ENCODE measurements at regions not wholly inside any gene's neighbourhood (a gene's known extent, or its start where the extent isn't known, plus 50 kb on each side); places are given as distances from the start of the nearest gene placed in this dataset.
A peak's percentile ranks its signal among the peaks of the same experiment; 100 is the strongest.

GRCh38 chr13:63167699-63168337 lies 1752.2 kb upstream of the PCDH20 start:
- no peaks in the 10 kb centered on the region for H3K4me1 Mint-ChIP-seq (ENCODE audit: low read depth, unreplicated experiment)
- Histone ChIP-seq H3K4me1 (ENCODE audit: insufficient read depth, low read length) (no peaks in the 10 kb centered on the region), H3K4me3 (ENCODE audit: insufficient read depth, low read depth, low read length) (no peak overlapping the region), H3K36me3 (ENCODE audit: insufficient read depth, low read length) (no peaks in the 10 kb centered on the region), H3K4me2 (ENCODE audit: low read length) (peak overlapping the region; percentile 31), H4K20me1 (ENCODE audit: insufficient read depth, low read length) (no peaks in the 10 kb centered on the region), H3K27me3 (ENCODE audit: insufficient read depth, low read length) (no peaks in the 10 kb centered on the region), H3K27ac (ENCODE audit: low read depth, low read length) (no peak overlapping the region), H3K9me3 (ENCODE audit: insufficient read depth, low read depth, low read length) (no peaks in the 10 kb centered on the region), H2AFZ (ENCODE audit: low read depth, low read length) (peak overlapping the region; percentile 21), H3K79me2 (ENCODE audit: insufficient read depth, low read length) (no peaks in the 10 kb centered on the region), H3K9ac (ENCODE audit: low read length) (no peak overlapping the region)
- H3K4me3 Mint-ChIP-seq (ENCODE audit: unreplicated experiment) = no peak overlapping the region
- H3K36me3 Mint-ChIP-seq (ENCODE audit: low read depth, unreplicated experiment) = no peaks in the 10 kb centered on the region
- no peak for DNase-seq (ENCODE audit: low read depth)
- TF ChIP-seq EZH2 (IDR thresholded peaks at IDR 0.05; ENCODE audit: insufficient read depth, low read length) = no peak
- TF ChIP-seq, protein P1, sequence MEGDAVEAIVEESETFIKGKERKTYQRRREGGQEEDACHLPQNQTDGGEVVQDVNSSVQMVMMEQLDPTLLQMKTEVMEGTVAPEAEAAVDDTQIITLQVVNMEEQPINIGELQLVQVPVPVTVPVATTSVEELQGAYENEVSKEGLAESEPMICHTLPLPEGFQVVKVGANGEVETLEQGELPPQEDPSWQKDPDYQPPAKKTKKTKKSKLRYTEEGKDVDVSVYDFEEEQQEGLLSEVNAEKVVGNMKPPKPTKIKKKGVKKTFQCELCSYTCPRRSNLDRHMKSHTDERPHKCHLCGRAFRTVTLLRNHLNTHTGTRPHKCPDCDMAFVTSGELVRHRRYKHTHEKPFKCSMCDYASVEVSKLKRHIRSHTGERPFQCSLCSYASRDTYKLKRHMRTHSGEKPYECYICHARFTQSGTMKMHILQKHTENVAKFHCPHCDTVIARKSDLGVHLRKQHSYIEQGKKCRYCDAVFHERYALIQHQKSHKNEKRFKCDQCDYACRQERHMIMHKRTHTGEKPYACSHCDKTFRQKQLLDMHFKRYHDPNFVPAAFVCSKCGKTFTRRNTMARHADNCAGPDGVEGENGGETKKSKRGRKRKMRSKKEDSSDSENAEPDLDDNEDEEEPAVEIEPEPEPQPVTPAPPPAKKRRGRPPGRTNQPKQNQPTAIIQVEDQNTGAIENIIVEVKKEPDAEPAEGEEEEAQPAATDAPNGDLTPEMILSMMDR (IDR thresholded peaks at IDR 0.05; ENCODE audit: insufficient read depth, low read depth, low read length) = no peak
- H3K9me3 Mint-ChIP-seq (ENCODE audit: unreplicated experiment) = no peaks in the 10 kb centered on the region
- no peak for FAIRE-seq
- no peaks in the 10 kb centered on the region for H3K27me3 Mint-ChIP-seq (ENCODE audit: low read depth, unreplicated experiment)
- no peak overlapping the region for H3K27ac Mint-ChIP-seq (ENCODE audit: unreplicated experiment)

DNA sequence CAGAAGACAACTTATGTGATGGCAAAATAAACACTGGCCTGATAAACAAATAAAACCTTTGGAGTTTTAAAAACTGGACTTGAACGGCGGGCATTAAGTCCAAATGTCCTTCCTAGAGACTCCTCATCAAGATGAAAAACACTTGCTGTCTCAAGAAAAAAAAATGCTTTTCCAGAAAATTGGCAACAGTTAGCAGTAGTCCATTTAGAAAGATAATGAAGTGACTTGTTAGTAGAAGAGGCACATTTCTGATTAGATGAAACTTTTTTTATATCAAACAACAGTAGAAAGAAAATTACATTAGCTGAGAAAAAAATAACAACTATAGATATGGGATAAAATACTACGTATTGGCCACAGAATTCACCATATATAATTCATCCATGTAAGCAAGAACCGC lies 1750.7 kb upstream of the PCDH20 start:
- H3K9me3 Mint-ChIP-seq (ENCODE audit: unreplicated experiment) = no peaks in the 10 kb centered on the region
- Histone ChIP-seq H4K20me1 (ENCODE audit: insufficient read depth, low read length) (no peaks in the 10 kb centered on the region), H3K9me3 (ENCODE audit: insufficient read depth, low read depth, low read length) (no peaks in the 10 kb centered on the region), H3K36me3 (ENCODE audit: insufficient read depth, low read length) (no peaks in the 10 kb centered on the region), H3K27me3 (ENCODE audit: insufficient read depth, low read length) (no peaks in the 10 kb centered on the region), H3K4me1 (ENCODE audit: insufficient read depth, low read length) (no peaks in the 10 kb centered on the region), H3K79me2 (ENCODE audit: insufficient read depth, low read length) (no peaks in the 10 kb centered on the region), H2AFZ (ENCODE audit: low read depth, low read length) (no peak overlapping the region), H3K9ac (ENCODE audit: low read length) (no peak overlapping the region), H3K4me2 (ENCODE audit: low read length) (no peak overlapping the region), H3K27ac (ENCODE audit: low read depth, low read length) (no peak overlapping the region), H3K4me3 (ENCODE audit: insufficient read depth, low read depth, low read length) (no peak overlapping the region)
- TF ChIP-seq EZH2 (IDR thresholded peaks at IDR 0.05; ENCODE audit: insufficient read depth, low read length) = no peak
- H3K27me3 Mint-ChIP-seq (ENCODE audit: low read depth, unreplicated experiment) = no peaks in the 10 kb centered on the region
- DNase-seq (ENCODE audit: low read depth) = no peak
- no peak overlapping the region for H3K27ac Mint-ChIP-seq (ENCODE audit: unreplicated experiment)
- no peak for FAIRE-seq
- no peaks in the 10 kb centered on the region for H3K36me3 Mint-ChIP-seq (ENCODE audit: low read depth, unreplicated experiment)
- no peak overlapping the region for H3K4me3 Mint-ChIP-seq (ENCODE audit: unreplicated experiment)
- no peaks in the 10 kb centered on the region for H3K4me1 Mint-ChIP-seq (ENCODE audit: low read depth, unreplicated experiment)

- H3K27ac ChIP-seq (ENCODE audit: low read depth, low read length) = no peak overlapping the region
- H3K4me3 ChIP-seq (ENCODE audit: insufficient read depth, low read depth, low read length) = no peak overlapping the region
- no peaks in the 10 kb centered on the region for H3K36me3 Mint-ChIP-seq (ENCODE audit: low read depth, unreplicated experiment)
- no peaks in the 10 kb centered on the region for H3K36me3 ChIP-seq (ENCODE audit: insufficient read depth, low read length)
- DNase-seq (ENCODE audit: low read depth) = no peak
- H3K9ac ChIP-seq (ENCODE audit: low read length) = no peak overlapping the region
- no peaks in the 10 kb centered on the region for H3K27me3 Mint-ChIP-seq (ENCODE audit: low read depth, unreplicated experiment)
- no peak overlapping the region for H3K27ac Mint-ChIP-seq (ENCODE audit: unreplicated experiment)
- no peaks in the 10 kb centered on the region for H3K79me2 ChIP-seq (ENCODE audit: insufficient read depth, low read length)
- H3K9me3 Mint-ChIP-seq (ENCODE audit: unreplicated experiment) = no peaks in the 10 kb centered on the region
- H3K4me3 Mint-ChIP-seq (ENCODE audit: unreplicated experiment) = no peak overlapping the region
- H3K4me2 ChIP-seq (ENCODE audit: low read length) = no peak overlapping the region
- H4K20me1 ChIP-seq (ENCODE audit: insufficient read depth, low read length) = no peaks in the 10 kb centered on the region
- no peaks in the 10 kb centered on the region for H3K4me1 ChIP-seq (ENCODE audit: insufficient read depth, low read length)
- TF ChIP-seq EZH2 (IDR thresholded peaks at IDR 0.05; ENCODE audit: insufficient read depth, low read length) = no peak
- TF ChIP-seq, protein P1 (IDR thresholded peaks at IDR 0.05; ENCODE audit: insufficient read depth, low read depth, low read length) = no peak
- no peak for FAIRE-seq
- H3K27me3 ChIP-seq (ENCODE audit: insufficient read depth, low read length) = no peaks in the 10 kb centered on the region
- H2AFZ ChIP-seq (ENCODE audit: low read depth, low read length) = no peak overlapping the region
- peaks cover 4% of the 10 kb centered on the region for H3K4me1 Mint-ChIP-seq (ENCODE audit: low read depth, unreplicated experiment)
- no peaks in the 10 kb centered on the region for H3K9me3 ChIP-seq (ENCODE audit: insufficient read depth, low read depth, low read length)
These were observed 1748.3 kb upstream of the PCDH20 start for GRCh38 chr13:63163903-63164302.

Data from astrocyte (in vitro differentiated cells and primary cell).